Lower lobe of right lung (tissue), 2 donors: ENCODE measurements at regions not wholly inside any gene's neighbourhood (a gene's known extent, or its start where the extent isn't known, plus 50 kb on each side); places are given as distances from the start of the nearest gene placed in this dataset.

Experiments
- ATAC-seq, 2 donors: fragments of 200-7000 bp; cut with Tn5 transposase; one replicate each; pipeline ENCODE4 v1.9.1; 2020 to 2022; ENCODE audit warnings: mild to moderate bottlenecking in 2 of 2, moderate library complexity in 2 of 2
- DNase-seq: peaks from one replicate; pipeline ENCODE4 v3.0.0-alpha.2; 2020
- H3K27ac ChIP-seq: fragments of 200-600 bp; one replicate; pipeline ENCODE4 v1.8.0; 2022
- H3K27me3 ChIP-seq: fragments of 200-600 bp; one replicate; pipeline ENCODE4 v1.8.0; 2022; ENCODE audit warnings: low read depth
- H3K36me3 ChIP-seq: fragments of 200-600 bp; one replicate; pipeline ENCODE4 v1.8.0; 2022; ENCODE audit warnings: mild to moderate bottlenecking
- H3K4me1 ChIP-seq: fragments of 200-600 bp; one replicate; pipeline ENCODE4 v1.8.0; 2022
- H3K4me3 ChIP-seq: fragments of 200-600 bp; one replicate; pipeline ENCODE4 v1.8.0; 2022; ENCODE audit warnings: mild to moderate bottlenecking
- H3K9me3 ChIP-seq: fragments of 200-600 bp; one replicate; pipeline ENCODE4 v1.8.0; 2022
- CTCF ChIP-seq: fragments of 200-600 bp; IDR thresholded peaks from one replicate; pipeline ENCODE4 v1.8.0; 2022; ENCODE audit warnings: antibody characterized with exemption, mild to moderate bottlenecking
- intact Hi-C: fragments of 100-400 bp; cut with DNase I; formaldehyde crosslinking; loops from one replicate; pipeline ENCODE4 v1.11.0; 2022
- donor health status: DM: no; HTN: yes; CAD: no; lungs with severe emphysema.

GRCh38 chr13:40484101-40484800 lies 182.2 kb downstream of the FOXO1 start:
- Histone ChIP-seq H3K9me3 (no peaks in the 10 kb centered on the region), H3K27me3 (no peaks in the 10 kb centered on the region), H3K4me1 (peaks cover 5% of the 10 kb centered on the region), H3K36me3 (no peaks in the 10 kb centered on the region), H3K27ac (no peak overlapping the region), H3K4me3 (no peak overlapping the region)
- ATAC-seq = no peak
- DNase-seq = no peak
- TF ChIP-seq CTCF = no peak
- intact Hi-C loops = no loop called here

GRCh38 chr13:40484974-40485373 lies 181.5 kb downstream of the FOXO1 start:
- peaks cover 5% of the 10 kb centered on the region for H3K4me1 ChIP-seq
- no peaks in the 10 kb centered on the region for H3K9me3 ChIP-seq
- H3K27ac ChIP-seq = no peak overlapping the region
- DNase-seq = no peak
- intact Hi-C loops = no loop called here
- no peak overlapping the region for H3K4me3 ChIP-seq
- no peaks in the 10 kb centered on the region for H3K27me3 ChIP-seq
- H3K36me3 ChIP-seq = no peaks in the 10 kb centered on the region
- ATAC-seq = no peak
- no peak for TF ChIP-seq CTCF

GRCh38 chr13:40485611-40486517 lies 180.6 kb downstream of the FOXO1 start:
- Histone ChIP-seq H3K36me3 (no peaks in the 10 kb centered on the region), H3K4me3 (no peak overlapping the region), H3K27me3 (no peaks in the 10 kb centered on the region), H3K4me1 (no peaks in the 10 kb centered on the region), H3K27ac (no peak overlapping the region), H3K9me3 (no peaks in the 10 kb centered on the region)
- ATAC-seq = peak; percentile 58 to 66
- no peak for TF ChIP-seq CTCF
- no peak for DNase-seq
- intact Hi-C loops = no loop called here

- Histone ChIP-seq H3K9me3 (no peaks in the 10 kb centered on the region), H3K27ac (no peak overlapping the region), H3K4me1 (no peaks in the 10 kb centered on the region), H3K4me3 (no peak overlapping the region), H3K27me3 (no peaks in the 10 kb centered on the region), H3K36me3 (no peaks in the 10 kb centered on the region)
- DNase-seq (no peak), ATAC-seq (no peak)
- no peak for TF ChIP-seq CTCF
- intact Hi-C loops = no loop called here
Measured at GRCh38 chr13:40486518-40487163, 179.8 kb downstream of the FOXO1 start.

- DNase-seq = no peak
- intact Hi-C loops = no loop called here
- ATAC-seq = no peak
- TF ChIP-seq CTCF = no peak
- Histone ChIP-seq H3K9me3 (no peaks in the 10 kb centered on the region), H3K4me1 (peaks cover 2% of the 10 kb centered on the region), H3K27me3 (no peaks in the 10 kb centered on the region), H3K36me3 (no peaks in the 10 kb centered on the region), H3K4me3 (no peak overlapping the region), H3K27ac (no peak overlapping the region)
Measured at GRCh38 chr13:40488869-40489391, 177.5 kb downstream of the FOXO1 start.
